ENCODE measurements at regions not wholly inside any gene's neighbourhood (a gene's known extent, or its start where the extent isn't known, plus 50 kb on each side); places are given as distances from the start of the nearest gene placed in this dataset.

GRCh38 chr6:166691746-166692145, 64.7 kb upstream of the RPS6KA2 start:
- TF ChIP-seq KLF10 (tag by site-specific recombination; IDR thresholded peaks at IDR 0.05) (no peak), TRIM28 (IDR thresholded peaks at IDR 0.05; ENCODE audit: borderline replicate concordance, low read length) (no peak; the same call in 1 of the 2 replicates), ZNF324 (tag by site-specific recombination; IDR thresholded peaks at IDR 0.05) (no peak), ZNF433 (tag by site-specific recombination; IDR thresholded peaks at IDR 0.05; ENCODE audit: low read depth) (no peak), BCL6B (tag by site-specific recombination; IDR thresholded peaks at IDR 0.05) (no peak)

Measured in HEK293 (cell line).